HepG2 (cell line): ENCODE measurements at regions not wholly inside any gene's neighbourhood (a gene's known extent, or its start where the extent isn't known, plus 50 kb on each side); places are given as distances from the start of the nearest gene placed in this dataset.

Experiments used
- AHDC1 ChIP-seq: sonication (generic); formaldehyde crosslinking; IDR thresholded peaks from 2 replicates; pipeline ENCODE4 v1.5.1; 2020; ENCODE audit warnings: mild to moderate bottlenecking, missing genetic modification reagents, borderline replicate concordance
- ARNT ChIP-seq: fragments of 450-650 bp; IDR thresholded peaks from 2 replicates; pipeline ENCODE4 v1.6.1; 2017
- BRCA1 ChIP-seq: sonication (generic); formaldehyde crosslinking; IDR thresholded peaks from 2 replicates; pipeline ENCODE4 v1.4.0; 2020; ENCODE audit warnings: missing genetic modification reagents
- CHD2 ChIP-seq: IDR thresholded peaks from 2 replicates; pipeline ENCODE4 v1.6.1; 2011; ENCODE audit warnings: low read depth, low read length, improper control_type of control experiment
- GFI1 ChIP-seq: sonication (generic); formaldehyde crosslinking; IDR thresholded peaks from 2 replicates; pipeline ENCODE4 v1.5.0; 2020; ENCODE audit warnings: missing genetic modification reagents, mild to moderate bottlenecking, borderline replicate concordance
- HES4 ChIP-seq: sonication (generic); formaldehyde crosslinking; IDR thresholded peaks from 2 replicates; pipeline ENCODE4 v1.9.0; 2021; ENCODE audit warnings: mild to moderate bottlenecking, missing genetic modification reagents, borderline replicate concordance
- MIXL1 ChIP-seq: IDR thresholded peaks from 2 replicates; pipeline ENCODE4 v1.6.1; 2016
- ONECUT2 ChIP-seq: sonication (generic); formaldehyde crosslinking; IDR thresholded peaks from 2 replicates; pipeline ENCODE4 v1.4.0; 2020; ENCODE audit warnings: missing genetic modification reagents
- SNAI1 ChIP-seq: sonication (generic); formaldehyde crosslinking; IDR thresholded peaks from 2 replicates; pipeline ENCODE4 v1.5.0; 2020; ENCODE audit warnings: mild to moderate bottlenecking, missing genetic modification reagents, borderline replicate concordance
- ZBTB26 ChIP-seq: IDR thresholded peaks from 2 replicates; pipeline ENCODE4 v1.6.1; 2016; ENCODE audit warnings: missing compliant biosample characterization, missing genetic modification reagents, borderline replicate concordance
- ZFYVE20 ChIP-seq: sonication (generic); formaldehyde crosslinking; IDR thresholded peaks from 2 replicates; pipeline ENCODE4 v1.8.0; 2023; ENCODE audit warnings: low read depth, mild to moderate bottlenecking, moderate library complexity, missing genetic modification reagents, borderline replicate concordance
- ZMAT5 ChIP-seq: sonication (generic); formaldehyde crosslinking; IDR thresholded peaks from 2 replicates; pipeline ENCODE4 v1.5.0; 2020; ENCODE audit warnings: mild to moderate bottlenecking, low read depth, missing genetic modification reagents, borderline replicate concordance
- ZNF180 ChIP-seq: sonication (generic); formaldehyde crosslinking; IDR thresholded peaks from 2 replicates; pipeline ENCODE4 v1.4.0; 2020; ENCODE audit warnings: low read depth, missing genetic modification reagents, borderline replicate concordance
- ZNF337 ChIP-seq: sonication (generic); formaldehyde crosslinking; IDR thresholded peaks from 2 replicates; pipeline ENCODE4 v1.5.1; 2020; ENCODE audit warnings: missing genetic modification reagents, low read depth, mild to moderate bottlenecking, borderline replicate concordance
- ZNF414 ChIP-seq: sonication (generic); formaldehyde crosslinking; IDR thresholded peaks from 2 replicates; pipeline ENCODE4 v1.5.0; 2020; ENCODE audit warnings: missing genetic modification reagents
- ZNF510 ChIP-seq: sonication (generic); formaldehyde crosslinking; IDR thresholded peaks from 2 replicates; pipeline ENCODE4 v1.4.0; 2020; ENCODE audit warnings: low read depth, mild to moderate bottlenecking, missing genetic modification reagents
- ZNF550 ChIP-seq: sonication (generic); formaldehyde crosslinking; IDR thresholded peaks from 2 replicates; pipeline ENCODE4 v1.4.0; 2020; ENCODE audit warnings: mild to moderate bottlenecking, missing genetic modification reagents, borderline replicate concordance
- ZNF562 ChIP-seq: sonication (generic); formaldehyde crosslinking; IDR thresholded peaks from 2 replicates; pipeline ENCODE4 v1.8.0; 2022; ENCODE audit warnings: missing genetic modification reagents, borderline replicate concordance
- ZNF672 ChIP-seq: sonication (generic); formaldehyde crosslinking; IDR thresholded peaks from 2 replicates; pipeline ENCODE4 v1.8.1; 2022; ENCODE audit warnings: missing genetic modification reagents
- ZNF720 ChIP-seq: sonication (generic); formaldehyde crosslinking; IDR thresholded peaks from 2 replicates; pipeline ENCODE4 v1.4.0; 2020; ENCODE audit warnings: missing genetic modification reagents
- ZNF800 ChIP-seq: sonication (generic); formaldehyde crosslinking; IDR thresholded peaks from 2 replicates; pipeline ENCODE4 v1.4.0; 2020; ENCODE audit warnings: missing genetic modification reagents

- TF ChIP-seq ZNF800 (CRISPR knock-in tag): no peak
- TF ChIP-seq ZNF672 (CRISPR knock-in tag): no peak
- TF ChIP-seq ZBTB26: no peak
- TF ChIP-seq AHDC1: peak; percentile 65; the same call in 1 of the 2 replicates
- no peak for TF ChIP-seq ZNF720 (CRISPR knock-in tag)
- TF ChIP-seq ZNF414: peak; percentile 76
- no peak for TF ChIP-seq ONECUT2 (CRISPR knock-in tag)
- peak; percentile 71; the same call in 1 of the 2 replicates for TF ChIP-seq GFI1 (CRISPR knock-in tag)
- no peak for TF ChIP-seq CHD2
- TF ChIP-seq ARNT: no peak
- no peak for TF ChIP-seq BRCA1 (CRISPR knock-in tag)
- TF ChIP-seq SNAI1 (CRISPR knock-in tag): no peak; the same call in 1 of the 2 replicates
- TF ChIP-seq ZNF550 (CRISPR knock-in tag): no peak
- no peak for TF ChIP-seq ZNF510 (CRISPR knock-in tag)
- no peak for TF ChIP-seq ZMAT5 (CRISPR knock-in tag)
- no peak for TF ChIP-seq ZNF562 (CRISPR knock-in tag)
- TF ChIP-seq HES4: no peak
- no peak for TF ChIP-seq ZFYVE20
- peak; percentile 82 for TF ChIP-seq MIXL1 (CRISPR knock-in tag)
- TF ChIP-seq ZNF180 (CRISPR knock-in tag): no peak
- TF ChIP-seq ZNF337 (CRISPR knock-in tag): no peak
- TF ChIP-seq, all 625 proteins: peak for 112
Observed at GRCh38 chr5:42874621-42875198, 63.0 kb upstream of the SELENOP start (continued).
